ENCODE measurements at regions not wholly inside any gene's neighbourhood (a gene's known extent, or its start where the extent isn't known, plus 50 kb on each side); places are given as distances from the start of the nearest gene placed in this dataset.
"Not testable (repeated sequence)": the region's sequence is repeated elsewhere in the genome, so short reads cannot be mapped to it uniquely, and the experiment has no call there.

DNA sequence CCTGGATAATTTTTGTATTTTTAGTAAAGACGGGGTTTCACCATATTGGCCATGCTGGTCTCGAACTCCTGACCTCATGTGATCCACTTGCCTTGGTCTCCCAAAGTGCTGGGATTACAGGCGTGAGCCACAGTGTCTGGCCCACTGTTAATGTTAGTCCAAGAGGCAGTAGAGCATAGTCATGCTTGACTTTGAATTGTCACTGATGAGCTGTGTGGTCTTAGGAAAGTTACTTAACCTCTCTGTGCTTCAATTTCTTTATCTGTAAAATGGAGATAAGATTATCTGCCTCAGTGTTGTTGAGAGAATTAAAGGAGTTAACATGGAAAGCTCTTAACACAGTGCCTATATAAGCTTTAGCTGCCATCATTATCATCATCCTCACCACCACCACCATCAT lies 78.1 kb downstream of the TBX3 start:
- ATAC-seq: no peak
- WGBS, 2 donors: 77 to 87% methylated on average over 3 of the region's 3 CpGs
- intact Hi-C loops (cut with DNase I): no loop called here

DNA sequence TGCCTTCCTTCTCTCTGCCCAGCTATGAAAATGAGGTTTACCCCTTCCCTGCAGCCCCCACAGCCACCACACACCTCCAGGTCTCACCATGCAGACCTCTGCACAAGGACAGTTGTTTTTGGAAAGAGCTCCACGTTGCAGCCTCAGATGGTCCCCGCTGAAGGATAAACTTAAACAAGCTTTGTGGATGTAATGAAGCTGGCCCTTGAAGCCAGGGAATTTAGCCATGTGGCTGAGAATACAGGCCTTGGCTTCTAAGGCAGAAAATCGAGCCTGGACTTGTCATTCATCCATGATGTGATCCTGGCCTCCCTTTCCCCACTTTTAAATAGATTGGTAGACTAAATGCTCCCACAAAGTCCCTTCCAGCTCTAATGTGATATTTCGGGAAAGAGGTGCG lies 79.4 kb downstream of the TBX3 start:
- Histone ChIP-seq H3K9me3 (no peaks in the 10 kb centered on the region), H3K27me3 (peaks cover 0 to 3% (median 0%) of the 10 kb centered on the region in 4 donors), H3K27ac (no peak overlapping the region), H3K36me3 (no peaks in the 10 kb centered on the region), H3K4me1 (no peaks in the 10 kb centered on the region), H3K4me3 (no peak overlapping the region)
- 47 to 49% methylated on average over 5 of the region's 5 CpGs for WGBS, 2 donors
- DNase-seq (no peak), ATAC-seq (no peak), FAIRE-seq (no peak)
- intact Hi-C loops (cut with DNase I): no loop called here
- TF ChIP-seq, protein P1, sequence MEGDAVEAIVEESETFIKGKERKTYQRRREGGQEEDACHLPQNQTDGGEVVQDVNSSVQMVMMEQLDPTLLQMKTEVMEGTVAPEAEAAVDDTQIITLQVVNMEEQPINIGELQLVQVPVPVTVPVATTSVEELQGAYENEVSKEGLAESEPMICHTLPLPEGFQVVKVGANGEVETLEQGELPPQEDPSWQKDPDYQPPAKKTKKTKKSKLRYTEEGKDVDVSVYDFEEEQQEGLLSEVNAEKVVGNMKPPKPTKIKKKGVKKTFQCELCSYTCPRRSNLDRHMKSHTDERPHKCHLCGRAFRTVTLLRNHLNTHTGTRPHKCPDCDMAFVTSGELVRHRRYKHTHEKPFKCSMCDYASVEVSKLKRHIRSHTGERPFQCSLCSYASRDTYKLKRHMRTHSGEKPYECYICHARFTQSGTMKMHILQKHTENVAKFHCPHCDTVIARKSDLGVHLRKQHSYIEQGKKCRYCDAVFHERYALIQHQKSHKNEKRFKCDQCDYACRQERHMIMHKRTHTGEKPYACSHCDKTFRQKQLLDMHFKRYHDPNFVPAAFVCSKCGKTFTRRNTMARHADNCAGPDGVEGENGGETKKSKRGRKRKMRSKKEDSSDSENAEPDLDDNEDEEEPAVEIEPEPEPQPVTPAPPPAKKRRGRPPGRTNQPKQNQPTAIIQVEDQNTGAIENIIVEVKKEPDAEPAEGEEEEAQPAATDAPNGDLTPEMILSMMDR (IDR thresholded peaks at IDR 0.05): no peak

More for the DNA sequence above, 78.1 kb downstream of the TBX3 start:
- Histone ChIP-seq H3K4me1 (no peaks in the 10 kb centered on the region), H3K4me3 (no peak overlapping the region), H3K9me3 (no peaks in the 10 kb centered on the region), H3K27me3 (peaks cover 0 to 3% (median 0%) of the 10 kb centered on the region in 4 donors), H3K36me3 (no peaks in the 10 kb centered on the region), H3K27ac (no peak overlapping the region)
- TF ChIP-seq, protein P1 (IDR thresholded peaks at IDR 0.05): no peak
- FAIRE-seq (no peak), DNase-seq (no peak)

DNA sequence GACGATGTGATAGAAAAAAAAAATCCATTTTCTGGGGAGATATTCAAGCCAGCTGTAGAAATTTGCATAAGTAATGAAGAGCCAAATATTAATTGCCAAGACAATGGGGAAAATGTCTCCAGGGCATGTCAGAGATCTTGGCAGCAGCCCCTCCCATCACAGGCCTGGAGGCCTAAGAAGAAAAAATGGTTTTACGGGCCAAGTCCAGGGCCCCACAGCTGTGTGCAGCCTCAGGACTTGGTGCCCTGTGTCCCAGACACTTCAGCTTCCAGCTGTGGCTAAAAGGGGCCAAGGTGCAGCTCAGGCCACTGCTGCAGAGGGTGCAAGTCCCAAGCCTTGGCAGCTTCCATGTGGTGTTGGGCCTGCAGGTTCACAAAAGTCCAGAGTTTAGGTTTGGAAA lies 83.4 kb downstream of the TBX3 start:
- intact Hi-C loops (cut with DNase I); FAIRE-seq; H3K27ac ChIP-seq; H3K36me3 ChIP-seq; DNase-seq; ATAC-seq; H3K4me3 ChIP-seq; H3K4me1 ChIP-seq; H3K27me3 ChIP-seq; H3K9me3 ChIP-seq: not testable (repeated sequence)
- 63 to 88% methylated on average over 2 of the region's 2 CpGs for WGBS, 2 donors

DNA sequence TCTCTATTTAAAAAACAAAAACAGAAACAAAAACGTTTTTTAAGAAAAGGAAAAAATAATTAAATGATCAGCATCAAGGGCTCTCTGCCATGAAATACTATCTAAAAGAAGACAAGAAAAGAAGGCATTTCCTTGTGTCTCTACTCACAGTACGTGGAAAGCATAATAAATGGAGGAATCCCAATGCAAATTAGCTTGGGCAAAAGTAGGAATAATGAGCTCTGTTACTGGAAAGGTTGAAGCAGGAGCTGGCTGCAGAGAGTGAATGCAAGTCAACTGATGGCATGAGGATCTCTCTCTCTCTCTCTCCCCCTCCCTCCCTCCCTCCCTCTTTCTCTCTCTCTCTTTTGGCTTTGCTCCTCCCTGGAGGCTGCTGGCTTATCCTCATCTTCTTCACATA lies 85.9 kb downstream of the TBX3 start:
- Histone ChIP-seq H3K36me3 (no peaks in the 10 kb centered on the region), H3K27ac (no peak overlapping the region), H3K4me3 (no peak overlapping the region), H3K4me1 (no peaks in the 10 kb centered on the region), H3K27me3 (peaks cover 0 to 3% (median 0%) of the 10 kb centered on the region in 4 donors), H3K9me3 (no peaks in the 10 kb centered on the region)
- TF ChIP-seq, protein P1 (IDR thresholded peaks at IDR 0.05): no peak
- FAIRE-seq: no peak
- no peak for DNase-seq
- intact Hi-C loops (cut with DNase I): no loop called here
- ATAC-seq: no peak
- WGBS, 2 donors: 22 to 34% methylated on average over 2 of the region's 2 CpGs

DNA sequence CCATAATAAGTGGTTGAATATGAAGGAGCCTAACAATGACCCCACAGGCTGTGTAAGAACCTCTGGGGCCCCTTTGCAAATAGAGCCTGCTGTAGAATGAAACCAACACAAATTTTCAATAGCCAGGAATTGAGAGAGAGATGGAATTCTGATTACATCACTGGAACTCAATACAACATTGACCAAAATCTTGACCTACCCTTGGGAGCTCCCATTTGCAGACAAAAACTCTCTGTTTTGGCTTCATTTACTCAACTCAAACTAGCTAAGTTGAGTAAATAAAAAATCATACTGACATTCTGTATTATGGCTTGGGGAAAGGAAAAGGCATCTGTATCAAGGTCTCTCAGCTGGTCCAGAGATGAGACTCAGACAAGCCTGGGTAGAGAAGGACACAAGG lies 91.0 kb downstream of the TBX3 start:
- intact Hi-C loops (cut with DNase I): no loop called here
- H3K36me3 ChIP-seq: no peaks in the 10 kb centered on the region
- H3K27ac ChIP-seq: no peak overlapping the region
- H3K4me1 ChIP-seq: no peaks in the 10 kb centered on the region
- no peaks in the 10 kb centered on the region for H3K27me3 ChIP-seq
- no peak for ATAC-seq
- H3K9me3 ChIP-seq: no peaks in the 10 kb centered on the region
- no peak for FAIRE-seq
- TF ChIP-seq, protein P1 (IDR thresholded peaks at IDR 0.05): no peak
- no peak overlapping the region for H3K4me3 ChIP-seq
- DNase-seq: no peak

DNA sequence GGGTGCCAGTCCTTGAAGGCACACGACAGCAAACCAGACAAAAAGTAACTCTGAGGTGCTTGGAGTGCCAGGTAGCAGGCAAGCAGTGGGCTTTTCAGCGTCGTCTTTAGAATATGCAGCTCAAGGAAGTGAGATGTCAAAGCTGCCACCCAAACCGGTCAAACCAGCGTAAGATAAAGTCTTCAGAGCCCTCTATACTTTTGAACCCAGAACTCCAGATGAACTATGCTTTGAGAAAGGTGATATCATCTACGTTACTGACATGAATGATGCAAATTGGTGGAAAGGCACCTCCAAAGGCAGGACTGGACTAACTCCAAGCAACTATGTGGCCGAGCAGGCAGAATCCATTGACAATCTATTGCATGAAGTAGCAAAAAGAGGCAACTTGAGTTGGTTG lies 95.9 kb downstream of the TBX3 start:
- TF ChIP-seq, protein P1 (IDR thresholded peaks at IDR 0.05): no peak
- WGBS, 2 donors: 41 to 59% methylated on average over 7 of the region's 7 CpGs
- no peak for DNase-seq
- no peak for ATAC-seq
- Histone ChIP-seq H3K9me3 (no peaks in the 10 kb centered on the region), H3K27me3 (no peaks in the 10 kb centered on the region), H3K4me3 (no peak overlapping the region), H3K4me1 (no peaks in the 10 kb centered on the region), H3K36me3 (no peaks in the 10 kb centered on the region), H3K27ac (no peak overlapping the region)
- intact Hi-C loops (cut with DNase I): no loop called here
- FAIRE-seq: no peak
